Activated CD4-positive, alpha-beta T cell treated with anti-CD3 and anti-CD28 coated beads, Interleukin-2, amount 50 U/mL, for 16 hours (primary cell): ENCODE measurements at regions not wholly inside any gene's neighbourhood (a gene's known extent, or its start where the extent isn't known, plus 50 kb on each side); places are given as distances from the start of the nearest gene placed in this dataset.
A peak's percentile ranks its signal among the peaks of the same experiment; 100 is the strongest.
"Not testable (repeated sequence)": the region's sequence is repeated elsewhere in the genome, so short reads cannot be mapped to it uniquely, and the experiment has no call there.

ENCODE experiments used
- DNase-seq: peaks from one replicate; pipeline ENCODE4 v3.0.0-alpha.2; 2020

- DNase-seq, result no peak
These were observed 51.0 kb downstream of the FHIP2A start for GRCh38 chr10:114872519-114873087.

- DNase-seq, result no peak
These were observed 53.3 kb downstream of the FHIP2A start for GRCh38 chr10:114874827-114875411.

- DNase-seq, result not testable (repeated sequence)
These were observed 54.1 kb downstream of the FHIP2A start for GRCh38 chr10:114875590-114876081.

GRCh38 chr10:114876169-114876568 lies 54.6 kb downstream of the FHIP2A start:
- no peak for DNase-seq

- DNase-seq, result peak; percentile 63
These were observed 55.2 kb downstream of the FHIP2A start for GRCh38 chr10:114876602-114877300.

GRCh38 chr10:114877301-114877644 lies 55.7 kb downstream of the FHIP2A start:
- no peak for DNase-seq

- no peak for DNase-seq
These were observed 57.5 kb downstream of the FHIP2A start for GRCh38 chr10:114879093-114879492.

- peak; percentile 60 for DNase-seq
These were observed 58.1 kb downstream of the FHIP2A start for GRCh38 chr10:114879541-114880158.

GRCh38 chr10:114881417-114881816 lies 56.6 kb upstream of the TRUB1 start:
- no peak for DNase-seq

- no peak for DNase-seq
These were observed 56.1 kb upstream of the TRUB1 start for GRCh38 chr10:114881901-114882300.

GRCh38 chr10:114885443-114885842 lies 52.6 kb upstream of the TRUB1 start:
- no peak for DNase-seq
